H1 (cell line): ENCODE measurements at regions not wholly inside any gene's neighbourhood (a gene's known extent, or its start where the extent isn't known, plus 50 kb on each side); places are given as distances from the start of the nearest gene placed in this dataset.

Source experiments
- CTCF ChIA-PET: fragments of 300-600 bp; sonication (Branson Sonifier 250); formaldehyde crosslinking; loops from one replicate; lab custom pipeline; 2021; ENCODE audit not compliant: partially characterized antibody; lab: Charles Lee
- POLR2A ChIA-PET: fragments of 300-600 bp; sonication (Branson Sonifier 250); formaldehyde crosslinking; loops from one replicate; lab custom pipeline; 2021; ENCODE audit warnings: inconsistent platforms; ENCODE audit not compliant: partially characterized antibody; lab: Charles Lee
- DNase-seq, 2 experiments: peaks; one replicate each; pipeline versions ENCODE4 v3.0.0 to v3.0.0-alpha.2; 2010 to 2022; ENCODE audit warnings: low spot score in 2 of 2, low read depth in 1 of 2, mixed read lengths in 1 of 2
- FAIRE-seq: peaks from 2 replicates; lab custom pipeline; 2011; peaks lifted over from hg19 to GRCh38; lab: Jason Lieb, UNC
- H2AFZ ChIP-seq: 2 replicates; pipeline ENCODE4 v1.8.1; 2012; ENCODE audit warnings: low read length, inconsistent platforms
- H2AK5ac ChIP-seq: 2 replicates; pipeline ENCODE4 v1.6.1; 2013; ENCODE audit warnings: low read depth, low read length
- H2BK120ac ChIP-seq: replicated peaks from 2 replicates; pipeline ENCODE3; 2013; ENCODE audit warnings: low read depth, low read length, inconsistent platforms
- H2BK12ac ChIP-seq: 2 replicates; pipeline ENCODE4 v1.6.1; 2013; ENCODE audit warnings: low read depth, low read length
- H2BK15ac ChIP-seq: 2 replicates; pipeline ENCODE4 v1.6.1; 2013; ENCODE audit warnings: low read length
- H2BK20ac ChIP-seq: 2 replicates; pipeline ENCODE4 v1.6.1; 2013; ENCODE audit warnings: low read length
- H2BK5ac ChIP-seq: 2 replicates; pipeline ENCODE4 v1.6.1; 2013; ENCODE audit warnings: low read depth, low read length
- H3K14ac ChIP-seq: 2 replicates; pipeline ENCODE4 v1.6.1; 2013; ENCODE audit warnings: inconsistent platforms; ENCODE audit not compliant: insufficient read length
- H3K18ac ChIP-seq: 2 replicates; pipeline ENCODE4 v1.6.1; 2013; ENCODE audit warnings: low read length; ENCODE audit errors: extremely low read depth
- H3K23ac ChIP-seq: 2 replicates; pipeline ENCODE4 v1.6.1; 2013; ENCODE audit warnings: inconsistent platforms; ENCODE audit not compliant: insufficient read length
- H3K23me2 ChIP-seq: 2 replicates; pipeline ENCODE4 v1.6.1; 2013; ENCODE audit warnings: low read depth, low read length
- H3K27ac ChIP-seq: 2 replicates; pipeline ENCODE4 v1.6.1; 2011; ENCODE audit warnings: low read depth, low read length, inconsistent platforms
- H3K27me3 ChIP-seq, 4 experiments: replicated peaks in 1 of 4; 1 replicate in 1 of 4; 2 replicates in 3 of 4; pipeline versions ENCODE4 v1.6.1 to v1.8.1; 2011 to 2013; ENCODE audit warnings: low read length in 3 of 4, mild to moderate bottlenecking in 3 of 4, inconsistent platforms in 2 of 4, mixed read lengths in 2 of 4, moderate library complexity in 1 of 4; ENCODE audit not compliant: control insufficient read depth in 3 of 4, insufficient read depth in 3 of 4; ENCODE audit errors: extremely low read depth in 1 of 4
- H3K36me3 ChIP-seq, 4 experiments: 2 replicates each; pipeline versions ENCODE4 v1.6.1 to v1.8.1; 2011 to 2013; ENCODE audit warnings: mild to moderate bottlenecking in 4 of 4, low read length in 3 of 4, moderate library complexity in 2 of 4, control low read depth in 1 of 4, inconsistent platforms in 1 of 4; ENCODE audit not compliant: insufficient read depth in 4 of 4, control insufficient read depth in 2 of 4
- H3K4ac ChIP-seq: replicated peaks from 2 replicates; pipeline ENCODE3; 2013; ENCODE audit warnings: low read length, low read depth, mixed read lengths, inconsistent platforms; ENCODE audit not compliant: insufficient read length
- H3K4me1 ChIP-seq, 4 experiments: replicated peaks in 1 of 4; 1 replicate in 1 of 4; 2 replicates in 3 of 4; pipeline versions ENCODE4 v1.6.1 to v1.8.1; 2011 to 2013; ENCODE audit warnings: low read length in 3 of 4, inconsistent platforms in 2 of 4, mixed read lengths in 1 of 4; ENCODE audit not compliant: insufficient read depth in 4 of 4, control insufficient read depth in 3 of 4
- H3K4me2 ChIP-seq, 2 experiments: 2 replicates each; pipeline versions ENCODE4 v1.6.1 to v1.8.1; 2011 to 2013; ENCODE audit warnings: low read depth in 2 of 2, low read length in 2 of 2, control low read depth in 1 of 2, inconsistent platforms in 1 of 2, mild to moderate bottlenecking in 1 of 2; ENCODE audit not compliant: insufficient read depth in 1 of 2
- H3K4me3 ChIP-seq, 4 experiments: fragments of 200-600, 300-600 bp in 1 of 4; sonication (generic), shearing (Covaris generic), sonication (Bioruptor Twin) in 1 of 4; 2 replicates each; pipeline versions ENCODE4 v1.5.1 to v1.8.1; 2011 to 2016; ENCODE audit warnings: low read length in 4 of 4, low read depth in 3 of 4, control low read depth in 2 of 4, inconsistent platforms in 2 of 4, mild to moderate bottlenecking in 2 of 4, mixed read lengths in 1 of 4, moderate library complexity in 1 of 4; ENCODE audit not compliant: insufficient read depth in 2 of 4; ENCODE audit errors: extremely low read depth in 1 of 4
- H3K56ac ChIP-seq: replicated peaks from 2 replicates; pipeline ENCODE3; 2013; ENCODE audit warnings: low read depth, mild to moderate bottlenecking, mixed read lengths, low read length, inconsistent platforms; ENCODE audit not compliant: insufficient read length
- H3K79me1 ChIP-seq: 2 replicates; pipeline ENCODE4 v1.6.1; 2013; ENCODE audit warnings: low read depth, low read length, control low read depth
- H3K79me2 ChIP-seq, 2 experiments: 2 replicates each; pipeline versions ENCODE4 v1.6.1 to v1.8.1; 2012 to 2013; ENCODE audit warnings: low read length in 2 of 2, mild to moderate bottlenecking in 2 of 2, inconsistent platforms in 1 of 2; ENCODE audit not compliant: insufficient read depth in 2 of 2, control insufficient read depth in 1 of 2
- H3K9ac ChIP-seq, 4 experiments: replicated peaks in 1 of 4; 1 replicate in 1 of 4; 2 replicates in 3 of 4; pipeline versions ENCODE4 v1.6.1 to v1.8.1; 2011 to 2013; ENCODE audit warnings: low read depth in 3 of 4, low read length in 3 of 4, control low read depth in 2 of 4, mild to moderate bottlenecking in 2 of 4, moderate library complexity in 2 of 4, inconsistent platforms in 1 of 4; ENCODE audit errors: extremely low read depth in 1 of 4
- H3K9me3 ChIP-seq, 2 experiments: 2 replicates each; pipeline versions ENCODE4 v1.6.1 to v1.8.1; 2012 to 2013; ENCODE audit warnings: mild to moderate bottlenecking in 2 of 2, moderate library complexity in 2 of 2, control low read depth in 1 of 2, inconsistent platforms in 1 of 2, low read depth in 1 of 2, low read length in 1 of 2, mixed read lengths in 1 of 2; ENCODE audit not compliant: insufficient read depth in 2 of 2
- H4K20me1 ChIP-seq, 2 experiments: replicated peaks in 1 of 2; 2 replicates each; pipeline versions ENCODE3 to v1.8.1; 2011 to 2013; ENCODE audit warnings: inconsistent platforms in 2 of 2, low read length in 2 of 2, mild to moderate bottlenecking in 1 of 2; ENCODE audit not compliant: insufficient read depth in 2 of 2, control insufficient read depth in 1 of 2
- H4K5ac ChIP-seq: 2 replicates; pipeline ENCODE4 v1.6.1; 2013; ENCODE audit warnings: low read length, low read depth, mixed read lengths, inconsistent platforms; ENCODE audit not compliant: insufficient read length
- H4K8ac ChIP-seq: 2 replicates; pipeline ENCODE4 v1.8.0; 2013; ENCODE audit warnings: mild to moderate bottlenecking, moderate library complexity, low read length, inconsistent platforms; ENCODE audit not compliant: insufficient read depth; ENCODE audit errors: extremely low read depth
- H4K91ac ChIP-seq: replicated peaks from 2 replicates; pipeline ENCODE3; 2013; ENCODE audit warnings: low read length, mixed read lengths, inconsistent platforms; ENCODE audit not compliant: insufficient read length
- ATF2 ChIP-seq: IDR thresholded peaks from 2 replicates; pipeline ENCODE4 v1.6.1; 2012; ENCODE audit warnings: low read length, inconsistent platforms
- EP300 ChIP-seq, 2 experiments: IDR thresholded peaks; 1 replicate in 1 of 2; 2 replicates in 1 of 2; pipeline ENCODE4 v1.6.1; 2011 to 2012; ENCODE audit warnings: low read depth in 2 of 2, low read length in 2 of 2, mild to moderate bottlenecking in 2 of 2, borderline replicate concordance in 1 of 2, inconsistent platforms in 1 of 2, moderate library complexity in 1 of 2
- HDAC6 ChIP-seq: IDR thresholded peaks from one replicate; pipeline ENCODE4 v1.7.1; 2012; ENCODE audit warnings: low read depth, mild to moderate bottlenecking, inconsistent platforms, low read length, moderate library complexity
- KDM4A ChIP-seq: IDR thresholded peaks from one replicate; pipeline ENCODE4 v1.7.1; 2012; ENCODE audit warnings: low read depth, mild to moderate bottlenecking, moderate library complexity, low read length, inconsistent platforms; ENCODE audit not compliant: severe bottlenecking
- KDM5A ChIP-seq: fragments of 200-600 bp; IDR thresholded peaks from 2 replicates; pipeline ENCODE4 v1.7.1; 2012; ENCODE audit warnings: mild to moderate bottlenecking, low read length, inconsistent platforms, mixed read lengths
- MAFK ChIP-seq: IDR thresholded peaks from 2 replicates; pipeline ENCODE4 v1.6.1; 2012; ENCODE audit warnings: low read depth, mild to moderate bottlenecking, improper control_type of control experiment, low read length
- MAX ChIP-seq: IDR thresholded peaks from 2 replicates; pipeline ENCODE4 v1.6.1; 2012; ENCODE audit warnings: inconsistent platforms
- POLR2A ChIP-seq, 2 experiments: IDR thresholded peaks; 1 replicate in 1 of 2; 2 replicates in 1 of 2; pipeline ENCODE4 v1.6.1; 2011; ENCODE audit warnings: low read depth in 2 of 2, low read length in 2 of 2, mild to moderate bottlenecking in 2 of 2; ENCODE audit errors: control extremely low read depth in 1 of 2
- RAD21 ChIP-seq, 2 experiments: IDR thresholded peaks in 1 of 2; conservative IDR thresholded peaks in 1 of 2; 2 replicates each; pipeline ENCODE4 v1.6.1; 2011; ENCODE audit warnings: low read depth in 2 of 2, low read length in 2 of 2, improper control_type of control experiment in 1 of 2, inconsistent platforms in 1 of 2, mild to moderate bottlenecking in 1 of 2, moderate library complexity in 1 of 2
- RNF2 ChIP-seq: fragments of 200-900, 300-1000 bp; sonication (generic); IDR thresholded peaks from 2 replicates; pipeline ENCODE4 v1.7.1; 2016; ENCODE audit warnings: borderline replicate concordance, low read depth, mild to moderate bottlenecking, antibody characterized with exemption, low read length; ENCODE audit not compliant: poor library complexity, severe bottlenecking; ENCODE audit errors: missing control alignments
- SP2 ChIP-seq: IDR thresholded peaks from 2 replicates; pipeline ENCODE4 v1.6.1; 2012; ENCODE audit warnings: mild to moderate bottlenecking, low read length, inconsistent platforms
- TEAD4 ChIP-seq: IDR thresholded peaks from 2 replicates; pipeline ENCODE4 v1.6.1; 2012; ENCODE audit warnings: low read depth, low read length, inconsistent platforms, mixed read lengths
- WGBS, 2 experiments: shearing (Covaris generic) in 1 of 2; methylation state at CpG; one replicate each; pipeline versions ENCODE4 v1.1.6 to v1.1.7; 2013 to 2015; ENCODE audit warnings: low lambda C conversion rate in 2 of 2, mixed read lengths in 2 of 2, inconsistent platforms in 1 of 2, low coverage in 1 of 2, missing lambda C conversion rate in 1 of 2; ENCODE audit not compliant: insufficient replicate concordance in 2 of 2, insufficient coverage in 1 of 2, insufficient read length in 1 of 2; ENCODE audit errors: extremely low coverage in 1 of 2, missing lambda C conversion rate in 1 of 2; 5-methylcytosine and 5-hydroxymethylcytosine counted together

- Histone ChIP-seq H3K79me2 (no peaks in the 10 kb centered on the region), H3K36me3 (no peaks in the 10 kb centered on the region), H3K27me3 (no peaks in the 10 kb centered on the region), H2AK5ac (no peak overlapping the region), H2BK5ac (no peak overlapping the region), H3K23me2 (0 out of 2 replicates have a peak, but pooled peaks cover 2% of the 10 kb centered on the region), H3K27ac (no peak overlapping the region), H3K4ac (no peak overlapping the region), H3K4me2 (no peak overlapping the region), H4K20me1 (no peaks in the 10 kb centered on the region), H3K14ac (no peak overlapping the region), H3K56ac (no peak overlapping the region), H3K4me3 (no peak overlapping the region), H3K23ac (no peak overlapping the region), H2BK20ac (no peak overlapping the region), H4K91ac (no peak overlapping the region), H4K8ac (no peak overlapping the region), H2BK120ac (no peak overlapping the region), H3K79me1 (no peaks in the 10 kb centered on the region), H3K4me1 (no peaks in the 10 kb centered on the region), H2BK15ac (no peak overlapping the region), H4K5ac (no peak overlapping the region), H3K9ac (no peak overlapping the region), H2AFZ (no peak overlapping the region), H2BK12ac (no peak overlapping the region), H3K9me3 (no peaks in the 10 kb centered on the region), H3K18ac (no peak overlapping the region)
- ChIA-PET POLR2A (no interaction called here), CTCF (interaction anchor here (0.6 kb wide), 1 partner anchor 398 kb away, joined by 3 read pairs; no protein-coding TSS in a partner anchor)
- DNase-seq = no peak
- FAIRE-seq = no peak
- 87% methylated on average over 6 of the region's 8 CpGs; no CpG with 5 or more reads in 1 of the 2 experiments for WGBS, 2 experiments
- TF ChIP-seq POLR2A (IDR thresholded peaks at IDR 0.05; ENCODE audit: control extremely low read depth in 1 of 2, low read depth in 2 of 2, low read length in 2 of 2) = no peak
- TF ChIP-seq RNF2 = no peak
- no peak for TF ChIP-seq EP300 (IDR thresholded peaks at IDR 0.05; ENCODE audit: borderline replicate concordance in 1 of 2, low read depth in 2 of 2, low read length in 2 of 2)
- no peak for TF ChIP-seq MAX
- no peak for TF ChIP-seq KDM5A
- no peak for TF ChIP-seq SP2
- no peak for TF ChIP-seq KDM4A
- no peak for TF ChIP-seq HDAC6
- no peak for TF ChIP-seq ATF2
- TF ChIP-seq RAD21 (IDR thresholded peaks at IDR 0.05 in 1 of 2, conservative IDR thresholded peaks at IDR 0.05 in 1 of 2; ENCODE audit: low read depth in 2 of 2, low read length in 2 of 2) = no peak
- TF ChIP-seq TEAD4 = no peak
- TF ChIP-seq MAFK = no peak
These were observed 652.0 kb upstream of the SALL3 start for GRCh38 chr18:78327643-78328042.
